ENCODE measurements at regions not wholly inside any gene's neighbourhood (a gene's known extent, or its start where the extent isn't known, plus 50 kb on each side); places are given as distances from the start of the nearest gene placed in this dataset.

DNA sequence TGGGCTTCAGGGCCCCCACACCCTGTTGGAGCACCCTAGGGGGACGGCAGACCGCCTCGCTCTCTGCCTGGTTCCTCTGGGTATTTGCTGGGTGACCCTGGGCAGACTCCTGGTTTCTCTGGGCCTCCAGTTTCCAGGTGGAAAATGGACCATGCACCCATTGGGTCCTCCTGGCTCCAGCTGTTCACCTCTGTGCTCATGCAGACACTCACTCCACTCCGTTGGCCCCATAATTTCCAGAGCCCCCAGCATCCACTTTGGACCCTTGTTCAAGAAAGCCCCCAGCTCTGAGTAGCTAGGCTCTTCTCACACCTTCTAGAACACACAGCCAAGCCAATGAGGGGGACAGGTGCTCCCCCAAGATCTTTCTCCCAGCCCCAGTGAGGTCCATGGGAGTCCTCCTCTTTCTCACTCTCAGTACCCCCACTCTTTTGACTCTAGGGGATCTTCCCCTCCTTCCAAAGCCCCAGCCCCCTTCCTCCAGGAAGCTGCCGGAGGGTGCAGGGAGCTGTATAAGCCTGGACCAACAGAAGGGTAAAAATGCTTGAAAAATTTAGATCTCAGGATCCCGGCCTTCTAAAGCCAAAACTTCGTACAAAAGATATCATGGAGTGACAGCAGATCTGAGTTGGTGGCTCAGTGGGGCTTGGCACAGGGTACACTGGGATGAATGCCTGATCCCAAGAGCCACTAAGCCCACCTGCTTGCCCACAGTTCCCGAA lies 174.8 kb upstream of the RTL1 start:
- H3K27me3 ChIP-seq (ENCODE audit: control insufficient read depth in 1 of 2, insufficient read depth in 2 of 2, low read length in 1 of 2) = no peaks in the 10 kb centered on the region
- 48 to 57% methylated on average over 8 of the region's 8 CpGs for WGBS, 2 donors
- DNase-seq = no peak
- intact Hi-C loops (cut with DNase I) = no loop called here
- peaks cover 4% of the 10 kb centered on the region for H3K9me3 ChIP-seq (ENCODE audit: control insufficient read depth, low read length)
- no peaks in the 10 kb centered on the region for H3K4me1 ChIP-seq (ENCODE audit: control insufficient read depth in 1 of 2, insufficient read depth in 2 of 2, low read length in 2 of 2)
- ATAC-seq (ENCODE audit: low FRiP score) = no peak
- no peaks in the 10 kb centered on the region for H3K36me3 ChIP-seq (ENCODE audit: control insufficient read depth in 1 of 2, insufficient read depth in 2 of 2, low read length in 1 of 2)
- no peak overlapping the region for H3K4me3 ChIP-seq (ENCODE audit: low read length in 2 of 2)
- no peak overlapping the region for H3K27ac ChIP-seq (ENCODE audit: low read depth in 1 of 2, low read length in 2 of 2)

- no peak overlapping the region for H3K27ac ChIP-seq (ENCODE audit: low read depth in 1 of 2, low read length in 2 of 2)
- no peak overlapping the region for H3K4me3 ChIP-seq (ENCODE audit: low read length in 2 of 2)
- no peaks in the 10 kb centered on the region for H3K4me1 ChIP-seq (ENCODE audit: control insufficient read depth in 1 of 2, insufficient read depth in 2 of 2, low read length in 2 of 2)
- DNase-seq = peak in 1 of 2 donors; percentile 46
- H3K36me3 ChIP-seq (ENCODE audit: control insufficient read depth in 1 of 2, insufficient read depth in 2 of 2, low read length in 1 of 2) = no peaks in the 10 kb centered on the region
- intact Hi-C loops (cut with DNase I) = no loop called here
- 59 to 62% methylated on average over 9 of the region's 9 CpGs for WGBS, 2 donors
- H3K9me3 ChIP-seq (ENCODE audit: control insufficient read depth, low read length) = peaks cover 4% of the 10 kb centered on the region
- no peak for ATAC-seq (ENCODE audit: low FRiP score)
- H3K27me3 ChIP-seq (ENCODE audit: control insufficient read depth in 1 of 2, insufficient read depth in 2 of 2, low read length in 1 of 2) = no peaks in the 10 kb centered on the region
Measured at GRCh38 chr14:101078892-101079221, 175.3 kb upstream of the RTL1 start.

GRCh38 chr14:101080922-101081593 lies 177.5 kb upstream of the RTL1 start:
- DNase-seq (no peak), ATAC-seq (ENCODE audit: low FRiP score) (no peak)
- H3K36me3 ChIP-seq (ENCODE audit: control insufficient read depth in 1 of 2, insufficient read depth in 2 of 2, low read length in 1 of 2) = no peaks in the 10 kb centered on the region
- 81 to 91% methylated on average over 2 of the region's 2 CpGs for WGBS, 2 donors
- intact Hi-C loops (cut with DNase I) = no loop called here
- H3K27me3 ChIP-seq (ENCODE audit: control insufficient read depth in 1 of 2, insufficient read depth in 2 of 2, low read length in 1 of 2) = no peaks in the 10 kb centered on the region
- peaks cover 4% of the 10 kb centered on the region for H3K9me3 ChIP-seq (ENCODE audit: control insufficient read depth, low read length)
- H3K4me3 ChIP-seq (ENCODE audit: low read length in 2 of 2) = no peak overlapping the region
- H3K4me1 ChIP-seq (ENCODE audit: control insufficient read depth in 1 of 2, insufficient read depth in 2 of 2, low read length in 2 of 2) = no peaks in the 10 kb centered on the region
- no peak overlapping the region for H3K27ac ChIP-seq (ENCODE audit: low read depth in 1 of 2, low read length in 2 of 2)

GRCh38 chr14:101082036-101082435 lies 178.5 kb upstream of the RTL1 start:
- Histone ChIP-seq H3K4me1 (ENCODE audit: control insufficient read depth in 1 of 2, insufficient read depth in 2 of 2, low read length in 2 of 2) (no peaks in the 10 kb centered on the region), H3K27me3 (ENCODE audit: control insufficient read depth in 1 of 2, insufficient read depth in 2 of 2, low read length in 1 of 2) (no peaks in the 10 kb centered on the region), H3K9me3 (ENCODE audit: control insufficient read depth, low read length) (peaks cover 4% of the 10 kb centered on the region), H3K27ac (ENCODE audit: low read depth in 1 of 2, low read length in 2 of 2) (no peak overlapping the region), H3K36me3 (ENCODE audit: control insufficient read depth in 1 of 2, insufficient read depth in 2 of 2, low read length in 1 of 2) (no peaks in the 10 kb centered on the region), H3K4me3 (ENCODE audit: low read length in 2 of 2) (no peak overlapping the region)
- intact Hi-C loops (cut with DNase I) = no loop called here
- DNase-seq (no peak), ATAC-seq (ENCODE audit: low FRiP score) (no peak)
- 74% methylated on average over 10 of the region's 10 CpGs for WGBS, 2 donors

GRCh38 chr14:101082436-101083384 lies 179.2 kb upstream of the RTL1 start:
- Histone ChIP-seq H3K27ac (ENCODE audit: low read depth in 1 of 2, low read length in 2 of 2) (no peak overlapping the region), H3K4me1 (ENCODE audit: control insufficient read depth in 1 of 2, insufficient read depth in 2 of 2, low read length in 2 of 2) (no peaks in the 10 kb centered on the region), H3K36me3 (ENCODE audit: control insufficient read depth in 1 of 2, insufficient read depth in 2 of 2, low read length in 1 of 2) (no peaks in the 10 kb centered on the region), H3K4me3 (ENCODE audit: low read length in 2 of 2) (no peak overlapping the region), H3K27me3 (ENCODE audit: control insufficient read depth in 1 of 2, insufficient read depth in 2 of 2, low read length in 1 of 2) (no peaks in the 10 kb centered on the region), H3K9me3 (ENCODE audit: control insufficient read depth, low read length) (peaks cover 4% of the 10 kb centered on the region)
- no peak for ATAC-seq (ENCODE audit: low FRiP score)
- 81 to 83% methylated on average over 10 of the region's 10 CpGs for WGBS, 2 donors
- intact Hi-C loops (cut with DNase I) = no loop called here
- DNase-seq = no peak

GRCh38 chr14:101083564-101084435 lies 180.3 kb upstream of the RTL1 start:
- no peaks in the 10 kb centered on the region for H3K36me3 ChIP-seq (ENCODE audit: control insufficient read depth in 1 of 2, insufficient read depth in 2 of 2, low read length in 1 of 2)
- DNase-seq = peak in 1 of 2 donors; percentile 70
- H3K27ac ChIP-seq (ENCODE audit: low read depth in 1 of 2, low read length in 2 of 2) = no peak overlapping the region
- ATAC-seq (ENCODE audit: low FRiP score) = peak; percentile 31
- WGBS, 2 donors = 58 to 63% methylated on average over 18 of the region's 18 CpGs
- H3K4me3 ChIP-seq (ENCODE audit: low read length in 2 of 2) = no peak overlapping the region
- H3K9me3 ChIP-seq (ENCODE audit: control insufficient read depth, low read length) = peaks cover 4% of the 10 kb centered on the region
- intact Hi-C loops (cut with DNase I) = no loop called here
- H3K4me1 ChIP-seq (ENCODE audit: control insufficient read depth in 1 of 2, insufficient read depth in 2 of 2, low read length in 2 of 2) = no peaks in the 10 kb centered on the region
- no peaks in the 10 kb centered on the region for H3K27me3 ChIP-seq (ENCODE audit: control insufficient read depth in 1 of 2, insufficient read depth in 2 of 2, low read length in 1 of 2)

- H3K27ac ChIP-seq (ENCODE audit: low read depth in 1 of 2, low read length in 2 of 2) = no peak overlapping the region
- intact Hi-C loops (cut with DNase I) = no loop called here
- WGBS, 2 donors = 80 to 88% methylated on average over 6 of the region's 6 CpGs
- H3K36me3 ChIP-seq (ENCODE audit: control insufficient read depth in 1 of 2, insufficient read depth in 2 of 2, low read length in 1 of 2) = no peaks in the 10 kb centered on the region
- H3K4me3 ChIP-seq (ENCODE audit: low read length in 2 of 2) = no peak overlapping the region
- H3K4me1 ChIP-seq (ENCODE audit: control insufficient read depth in 1 of 2, insufficient read depth in 2 of 2, low read length in 2 of 2) = no peaks in the 10 kb centered on the region
- DNase-seq (peak in 1 of 2 donors; percentile 20), ATAC-seq (ENCODE audit: low FRiP score) (no peak)
- H3K27me3 ChIP-seq (ENCODE audit: control insufficient read depth in 1 of 2, insufficient read depth in 2 of 2, low read length in 1 of 2) = no peaks in the 10 kb centered on the region
- H3K9me3 ChIP-seq (ENCODE audit: control insufficient read depth, low read length) = peaks cover 4% of the 10 kb centered on the region
Measured at GRCh38 chr14:101084436-101084826, 180.9 kb upstream of the RTL1 start.

DNA sequence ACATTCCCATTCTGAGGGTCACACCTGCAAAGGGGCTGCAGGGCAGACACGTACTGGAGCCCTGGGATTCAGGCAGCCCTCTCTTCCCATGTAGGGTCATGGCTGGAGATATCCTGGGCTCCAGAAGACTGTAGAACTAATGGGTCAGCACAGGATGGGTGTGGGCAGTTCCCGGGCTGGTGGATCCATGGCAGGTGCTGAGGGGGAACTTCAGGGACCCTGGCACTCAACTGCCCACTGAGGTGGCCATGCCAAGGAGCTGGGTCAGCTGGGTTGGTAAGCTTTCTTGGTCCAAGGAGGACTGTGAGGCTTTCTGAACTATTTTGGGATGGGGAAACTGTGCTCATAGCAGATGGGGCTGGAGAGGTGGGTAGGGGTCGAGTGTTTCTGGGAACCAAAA lies 183.4 kb upstream of the RTL1 start:
- intact Hi-C loops (cut with DNase I) = no loop called here

More for the DNA sequence above, 183.4 kb upstream of the RTL1 start:
- DNase-seq (peak in 1 of 2 donors; percentile 13), ATAC-seq (ENCODE audit: low FRiP score) (no peak)
- H3K4me3 ChIP-seq (ENCODE audit: low read length in 2 of 2) = no peak overlapping the region
- no peaks in the 10 kb centered on the region for H3K27me3 ChIP-seq (ENCODE audit: control insufficient read depth in 1 of 2, insufficient read depth in 2 of 2, low read length in 1 of 2)
- 68 to 80% methylated on average over 3 of the region's 3 CpGs for WGBS, 2 donors
- peaks cover 4% of the 10 kb centered on the region for H3K9me3 ChIP-seq (ENCODE audit: control insufficient read depth, low read length)
- no peak overlapping the region for H3K27ac ChIP-seq (ENCODE audit: low read depth in 1 of 2, low read length in 2 of 2)
- no peaks in the 10 kb centered on the region for H3K4me1 ChIP-seq (ENCODE audit: control insufficient read depth in 1 of 2, insufficient read depth in 2 of 2, low read length in 2 of 2)
- no peaks in the 10 kb centered on the region for H3K36me3 ChIP-seq (ENCODE audit: control insufficient read depth in 1 of 2, insufficient read depth in 2 of 2, low read length in 1 of 2)
